ENCODE measurements at regions not wholly inside any gene's neighbourhood (a gene's known extent, or its start where the extent isn't known, plus 50 kb on each side); places are given as distances from the start of the nearest gene placed in this dataset.

GRCh38 chr10:113368666-113369364 is 184.0 kb upstream of the HABP2 start:
- FAIRE-seq, result no peak

- no peak for FAIRE-seq
Measured at GRCh38 chr10:113369365-113369694, 183.5 kb upstream of the HABP2 start.

- no peak for FAIRE-seq
Measured at GRCh38 chr10:113376428-113376827, 176.4 kb upstream of the HABP2 start.

GRCh38 chr10:113379091-113379490 is 173.8 kb upstream of the HABP2 start:
- FAIRE-seq, result no peak

GRCh38 chr10:113381416-113381815 is 171.4 kb upstream of the HABP2 start:
- no peak for FAIRE-seq

GRCh38 chr10:113381981-113382509 is 170.8 kb upstream of the HABP2 start:
- no peak for FAIRE-seq

GRCh38 chr10:113382691-113383090 is 170.2 kb upstream of the HABP2 start:
- FAIRE-seq, result no peak

GRCh38 chr10:113384181-113384580 is 168.7 kb upstream of the HABP2 start:
- no peak for FAIRE-seq

GRCh38 chr10:113385021-113385999 is 167.5 kb upstream of the HABP2 start:
- peak; percentile 76 for FAIRE-seq

GRCh38 chr10:113386005-113386404 is 166.8 kb upstream of the HABP2 start:
- no peak for FAIRE-seq

GRCh38 chr10:113389969-113390368 is 162.9 kb upstream of the HABP2 start:
- FAIRE-seq, result no peak

- no peak for FAIRE-seq
Measured at GRCh38 chr10:113390896-113391295, 162.0 kb upstream of the HABP2 start.

GRCh38 chr10:113397047-113397446 is 155.8 kb upstream of the HABP2 start:
- FAIRE-seq, result no peak

- no peak for FAIRE-seq
Measured at GRCh38 chr10:113399065-113399464, 153.8 kb upstream of the HABP2 start.

- no peak for FAIRE-seq
Measured at GRCh38 chr10:113402602-113403001, 150.3 kb upstream of the HABP2 start.

GRCh38 chr10:113407218-113407617 is 145.6 kb upstream of the HABP2 start:
- no peak for FAIRE-seq

- FAIRE-seq, result no peak
Measured at GRCh38 chr10:113409175-113409574, 143.7 kb upstream of the HABP2 start.

- no peak for FAIRE-seq
Measured at GRCh38 chr10:113410618-113411017, 142.2 kb upstream of the HABP2 start.

GRCh38 chr10:113411456-113411855 is 141.4 kb upstream of the HABP2 start:
- FAIRE-seq, result no peak

GRCh38 chr10:113412161-113412560 is 140.7 kb upstream of the HABP2 start:
- no peak for FAIRE-seq

- no peak for FAIRE-seq
Measured at GRCh38 chr10:113414543-113414942, 138.3 kb upstream of the HABP2 start.

GRCh38 chr10:113415246-113415645 is 137.6 kb upstream of the HABP2 start:
- FAIRE-seq, result no peak

- FAIRE-seq, result no peak
Measured at GRCh38 chr10:113420057-113420732, 132.7 kb upstream of the HABP2 start.
